Glutamatergic neuron (in vitro differentiated cells): ENCODE measurements at regions not wholly inside any gene's neighbourhood (a gene's known extent, or its start where the extent isn't known, plus 50 kb on each side); places are given as distances from the start of the nearest gene placed in this dataset.

Source experiments
- DNase-seq: peaks from one replicate; pipeline ENCODE4 v3.0.0; 2022
- H3K27ac Mint-ChIP-seq: one replicate; pipeline ENCODE4 v1.8.0; 2020; ENCODE audit warnings: mild to moderate bottlenecking, mixed read lengths, inconsistent platforms; ENCODE audit not compliant: unreplicated experiment
- H3K27me3 Mint-ChIP-seq: one replicate; pipeline ENCODE4 v1.8.0; 2020; ENCODE audit warnings: mild to moderate bottlenecking, moderate library complexity, mixed read lengths, inconsistent platforms; ENCODE audit not compliant: unreplicated experiment
- H3K36me3 Mint-ChIP-seq: one replicate; pipeline ENCODE4 v1.8.0; 2020; ENCODE audit warnings: mild to moderate bottlenecking, mixed read lengths, inconsistent platforms; ENCODE audit not compliant: unreplicated experiment
- H3K4me1 Mint-ChIP-seq: one replicate; pipeline ENCODE4 v1.8.0; 2020; ENCODE audit warnings: mild to moderate bottlenecking, low read depth, mixed read lengths, inconsistent platforms; ENCODE audit not compliant: unreplicated experiment
- H3K4me3 Mint-ChIP-seq: one replicate; pipeline ENCODE4 v1.8.0; 2020; ENCODE audit warnings: mild to moderate bottlenecking, mixed read lengths, inconsistent platforms; ENCODE audit not compliant: unreplicated experiment
- H3K9me3 Mint-ChIP-seq: one replicate; pipeline ENCODE4 v1.8.0; 2020; ENCODE audit warnings: mild to moderate bottlenecking, moderate library complexity, mixed read lengths, inconsistent platforms; ENCODE audit not compliant: unreplicated experiment
- CTCF ChIP-seq: fragments of 200-600 bp; sonication (generic); IDR thresholded peaks from one replicate; pipeline ENCODE4 v1.5.0; 2021; ENCODE audit not compliant: partially characterized antibody, unreplicated experiment

GRCh38 chr7:1343551-1343950 lies 110.9 kb downstream of the UNCX start:
- Mint-ChIP-seq H3K36me3 (peaks cover 8% of the 10 kb centered on the region), H3K27me3 (peaks cover 12% of the 10 kb centered on the region), H3K9me3 (peaks cover 4% of the 10 kb centered on the region), H3K4me1 (peaks cover 6% of the 10 kb centered on the region), H3K4me3 (no peak overlapping the region), H3K27ac (no peak overlapping the region)
- no peak for DNase-seq
- no peak for TF ChIP-seq CTCF

- Mint-ChIP-seq H3K27me3 (peaks cover 10% of the 10 kb centered on the region), H3K4me1 (peaks cover 7% of the 10 kb centered on the region), H3K27ac (no peak overlapping the region), H3K4me3 (no peak overlapping the region), H3K9me3 (peaks cover 3% of the 10 kb centered on the region), H3K36me3 (peaks cover 2% of the 10 kb centered on the region)
- no peak for DNase-seq
- TF ChIP-seq CTCF = no peak
Observed at GRCh38 chr7:1344421-1344820, 111.7 kb downstream of the UNCX start.

GRCh38 chr7:1344981-1345701 lies 112.5 kb downstream of the UNCX start:
- Mint-ChIP-seq H3K27ac (no peak overlapping the region), H3K36me3 (no peaks in the 10 kb centered on the region), H3K9me3 (peaks cover 3% of the 10 kb centered on the region), H3K4me3 (no peak overlapping the region), H3K27me3 (peaks cover 10% of the 10 kb centered on the region), H3K4me1 (peaks cover 5% of the 10 kb centered on the region)
- DNase-seq = no peak
- no peak for TF ChIP-seq CTCF

- no peak for DNase-seq
- Mint-ChIP-seq H3K27me3 (peaks cover 10% of the 10 kb centered on the region), H3K4me3 (no peak overlapping the region), H3K27ac (no peak overlapping the region), H3K9me3 (peaks cover 3% of the 10 kb centered on the region), H3K4me1 (peaks cover 5% of the 10 kb centered on the region), H3K36me3 (no peaks in the 10 kb centered on the region)
- no peak for TF ChIP-seq CTCF
Observed at GRCh38 chr7:1345796-1346755, 113.2 kb downstream of the MICALL2 start.
